Upper lobe of right lung (tissue), 1 donor: ENCODE measurements at regions not wholly inside any gene's neighbourhood (a gene's known extent, or its start where the extent isn't known, plus 50 kb on each side); places are given as distances from the start of the nearest gene placed in this dataset.

Experiments
- ATAC-seq: fragments of 200-7000 bp; cut with Tn5 transposase; one replicate; pipeline ENCODE4 v1.9.1; 2020; ENCODE audit warnings: mild to moderate bottlenecking, moderate library complexity
- DNase-seq: peaks from one replicate; pipeline ENCODE4 v3.0.0-alpha.2; 2020
- H3K27ac ChIP-seq: fragments of 200-600 bp; one replicate; pipeline ENCODE4 v1.8.0; 2022
- H3K27me3 ChIP-seq: fragments of 200-600 bp; one replicate; pipeline ENCODE4 v1.8.0; 2022; ENCODE audit warnings: mild to moderate bottlenecking
- H3K36me3 ChIP-seq: fragments of 200-600 bp; one replicate; pipeline ENCODE4 v1.8.0; 2022
- H3K4me1 ChIP-seq: fragments of 200-600 bp; one replicate; pipeline ENCODE4 v1.8.0; 2022
- H3K4me3 ChIP-seq: fragments of 200-600 bp; one replicate; pipeline ENCODE4 v1.8.0; 2022; ENCODE audit warnings: mild to moderate bottlenecking
- H3K9me3 ChIP-seq: fragments of 200-600 bp; one replicate; pipeline ENCODE4 v1.8.0; 2022
- CTCF ChIP-seq: fragments of 200-600 bp; IDR thresholded peaks from one replicate; pipeline ENCODE4 v1.8.0; 2022; ENCODE audit warnings: antibody characterized with exemption
- intact Hi-C: fragments of 100-400 bp; cut with DNase I; formaldehyde crosslinking; loops from one replicate; pipeline ENCODE4 v1.11.0; 2022
- donor health status: DM: no; HTN: yes; CAD: no; lungs with severe emphysema.

GRCh38 chr3:117537949-117538348 lies 828.4 kb downstream of the TUSC7 start:
- no peaks in the 10 kb centered on the region for H3K9me3 ChIP-seq
- intact Hi-C loops = no loop called here
- no peaks in the 10 kb centered on the region for H3K4me1 ChIP-seq
- DNase-seq = no peak
- ATAC-seq = no peak
- H3K27me3 ChIP-seq = no peaks in the 10 kb centered on the region
- no peak for TF ChIP-seq CTCF
- H3K36me3 ChIP-seq = no peaks in the 10 kb centered on the region
- no peak overlapping the region for H3K27ac ChIP-seq
- H3K4me3 ChIP-seq = no peak overlapping the region

DNA sequence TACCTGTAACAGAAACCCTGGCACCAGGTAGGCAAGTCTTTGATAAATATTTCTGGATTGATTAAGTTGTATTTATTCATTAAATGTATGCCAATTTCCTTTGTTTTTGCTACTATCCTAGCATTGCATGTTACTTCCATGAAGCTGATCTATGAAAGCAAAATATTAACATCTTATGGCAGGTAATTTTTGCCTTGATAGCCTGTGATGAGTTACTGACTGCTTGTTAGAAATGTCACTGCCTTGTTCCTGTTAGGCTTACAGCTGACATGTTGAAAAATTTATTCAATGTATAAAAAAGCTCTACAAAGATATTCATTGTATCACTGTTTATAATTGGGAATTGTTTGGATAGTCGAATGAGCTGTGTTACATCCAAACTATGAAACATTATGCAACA lies 830.1 kb downstream of the TUSC7 start:
- no peak for TF ChIP-seq CTCF
- no peak overlapping the region for H3K4me3 ChIP-seq
- ATAC-seq (no peak), DNase-seq (no peak)
- intact Hi-C loops = no loop called here
- H3K36me3 ChIP-seq = no peaks in the 10 kb centered on the region
- no peak overlapping the region for H3K27ac ChIP-seq
- no peaks in the 10 kb centered on the region for H3K9me3 ChIP-seq
- H3K4me1 ChIP-seq = no peaks in the 10 kb centered on the region
- H3K27me3 ChIP-seq = no peaks in the 10 kb centered on the region

DNA sequence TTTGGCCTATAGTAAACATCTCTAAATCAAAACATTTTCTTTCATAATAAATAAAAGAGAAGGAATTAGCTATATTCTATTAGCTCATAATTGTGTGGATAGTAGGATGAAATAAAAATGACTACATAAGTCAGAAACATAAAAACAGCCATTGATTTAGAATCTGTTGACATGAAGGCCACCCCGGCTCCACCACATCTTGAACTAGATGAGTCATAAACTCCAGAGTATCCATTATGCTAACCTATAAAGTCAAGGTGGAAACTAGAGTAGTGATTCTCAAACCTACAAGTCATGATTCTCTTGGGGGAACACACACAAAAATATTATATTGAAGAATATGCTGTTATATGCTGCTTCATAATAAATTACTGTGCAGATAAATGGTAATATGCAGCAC lies 831.0 kb downstream of the TUSC7 start:
- intact Hi-C loops = no loop called here
- no peak overlapping the region for H3K27ac ChIP-seq
- H3K27me3 ChIP-seq = no peaks in the 10 kb centered on the region
- no peaks in the 10 kb centered on the region for H3K4me1 ChIP-seq
- no peaks in the 10 kb centered on the region for H3K9me3 ChIP-seq
- DNase-seq = no peak
- TF ChIP-seq CTCF = no peak
- ATAC-seq = no peak
- H3K4me3 ChIP-seq = no peak overlapping the region
- H3K36me3 ChIP-seq = no peaks in the 10 kb centered on the region

- H3K9me3 ChIP-seq = no peaks in the 10 kb centered on the region
- no peaks in the 10 kb centered on the region for H3K36me3 ChIP-seq
- H3K27me3 ChIP-seq = no peaks in the 10 kb centered on the region
- H3K4me3 ChIP-seq = no peak overlapping the region
- DNase-seq (no peak), ATAC-seq (no peak)
- intact Hi-C loops = no loop called here
- no peak overlapping the region for H3K27ac ChIP-seq
- TF ChIP-seq CTCF = no peak
- no peaks in the 10 kb centered on the region for H3K4me1 ChIP-seq
These were observed 832.1 kb downstream of the TUSC7 start for GRCh38 chr3:117541721-117542120.

DNA sequence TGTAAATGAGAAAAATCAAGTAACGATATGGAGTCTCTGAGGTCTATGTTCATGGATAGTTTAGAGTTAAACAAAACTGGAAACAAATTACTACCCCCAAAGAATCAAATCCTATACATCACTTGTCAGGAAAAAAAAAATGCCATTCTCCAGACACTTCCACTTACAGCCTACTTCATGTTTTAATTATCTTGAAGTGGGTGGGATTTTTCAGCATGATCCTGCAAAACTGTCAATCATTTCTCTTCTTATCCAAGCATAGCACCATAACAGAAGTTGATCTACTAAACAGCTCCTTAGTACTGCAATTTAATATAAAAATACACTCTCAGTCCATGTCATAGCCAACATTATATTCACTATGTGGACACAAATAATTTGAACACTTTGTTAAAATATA lies 833.9 kb downstream of the TUSC7 start:
- H3K27me3 ChIP-seq = no peaks in the 10 kb centered on the region
- H3K9me3 ChIP-seq = no peaks in the 10 kb centered on the region
- no peak overlapping the region for H3K4me3 ChIP-seq
- no peaks in the 10 kb centered on the region for H3K36me3 ChIP-seq
- ATAC-seq (no peak), DNase-seq (no peak)
- intact Hi-C loops = no loop called here
- no peaks in the 10 kb centered on the region for H3K4me1 ChIP-seq
- no peak for TF ChIP-seq CTCF
- H3K27ac ChIP-seq = no peak overlapping the region

- Histone ChIP-seq H3K9me3 (no peaks in the 10 kb centered on the region), H3K27ac (no peak overlapping the region), H3K4me1 (no peaks in the 10 kb centered on the region), H3K27me3 (no peaks in the 10 kb centered on the region), H3K36me3 (no peaks in the 10 kb centered on the region), H3K4me3 (no peak overlapping the region)
- intact Hi-C loops = no loop called here
- no peak for ATAC-seq
- DNase-seq = no peak
- TF ChIP-seq CTCF = no peak
These were observed 835.9 kb downstream of the TUSC7 start for GRCh38 chr3:117545484-117545883.
